Panc1 (cell line): ENCODE measurements at regions not wholly inside any gene's neighbourhood (a gene's known extent, or its start where the extent isn't known, plus 50 kb on each side); places are given as distances from the start of the nearest gene placed in this dataset.

ENCODE experiments used
- ATAC-seq: fragments of 200-7000 bp; cut with Tn5 transposase; 2 replicates; pipeline ENCODE4 v1.9.1; 2020; ENCODE audit warnings: mild to moderate bottlenecking, moderate library complexity
- BruUV-seq: library from RNA; stranded (reverse); fragments of 400-500 nt; replicated peaks from 2 replicates; lab custom pipeline; 2021; lab: Mats Ljungman, UMichigan
- CTCF ChIA-PET: fragments of 300-600 bp; sonication (Branson Sonifier 250); formaldehyde crosslinking; loops from one replicate; lab custom pipeline; 2022; ENCODE audit warnings: antibody characterized with exemption; lab: Charles Lee
- POLR2A ChIA-PET: fragments of 300-600 bp; sonication (Branson Sonifier 250); formaldehyde crosslinking; loops from one replicate; lab custom pipeline; 2022; ENCODE audit warnings: antibody characterized with exemption; lab: Charles Lee
- DNase-seq: peaks from one replicate; pipeline ENCODE4 v3.0.0-alpha.2; 2010; ENCODE audit warnings: low read depth, low spot score
- H3K27ac ChIP-seq: 2 replicates; pipeline ENCODE4 v1.5.1; 2011; ENCODE audit warnings: mild to moderate bottlenecking, low read length, inconsistent platforms
- H3K27me3 ChIP-seq: fragments of 200-500 bp; sonication (Bioruptor generic); 2 replicates; pipeline ENCODE4 v1.6.0; 2014; ENCODE audit warnings: low read length, inconsistent platforms; ENCODE audit not compliant: control insufficient read depth, insufficient read depth
- H3K36me3 ChIP-seq: fragments of 200-500 bp; sonication (Bioruptor generic); 2 replicates; pipeline ENCODE4 v1.5.1; 2014; ENCODE audit warnings: inconsistent platforms, mild to moderate bottlenecking, low read length, moderate library complexity; ENCODE audit not compliant: control insufficient read depth, insufficient read depth
- H3K4me1 ChIP-seq: 2 replicates; pipeline ENCODE4 v1.5.1; 2011; ENCODE audit warnings: inconsistent platforms, mild to moderate bottlenecking, low read length, moderate library complexity; ENCODE audit not compliant: control insufficient read depth, insufficient read depth
- H3K4me3 ChIP-seq, 2 experiments: 2 replicates each; pipeline ENCODE4 v1.5.1; 2011 to 2012; ENCODE audit warnings: low read depth in 2 of 2, low read length in 2 of 2, mild to moderate bottlenecking in 2 of 2, inconsistent platforms in 1 of 2, moderate library complexity in 1 of 2
- H3K9me3 ChIP-seq: fragments of 200-500 bp; sonication (Bioruptor generic); 2 replicates; pipeline ENCODE4 v1.5.1; 2014; ENCODE audit warnings: low read depth, mild to moderate bottlenecking, inconsistent platforms, low read length, moderate library complexity; ENCODE audit not compliant: control insufficient read depth, insufficient read depth
- CTCF ChIP-seq: fragments of 450-650 bp; IDR thresholded peaks from 2 replicates; pipeline ENCODE4 v1.5.1; 2017; ENCODE audit warnings: mild to moderate bottlenecking
- POLR2AphosphoS5 ChIP-seq: IDR thresholded peaks from 2 replicates; pipeline ENCODE4 v1.6.1; 2012; ENCODE audit warnings: mild to moderate bottlenecking, low read depth, low read length, moderate library complexity
- SIN3A ChIP-seq: IDR thresholded peaks from 2 replicates; pipeline ENCODE4 v1.6.1; 2012; ENCODE audit warnings: low read depth, mild to moderate bottlenecking, low read length, moderate library complexity, borderline replicate concordance; ENCODE audit not compliant: insufficient read depth
- TCF7L2 ChIP-seq: IDR thresholded peaks from 2 replicates; pipeline ENCODE4 v1.6.1; 2011; ENCODE audit warnings: mild to moderate bottlenecking, low read depth, low read length, inconsistent platforms
- in situ Hi-C: cut with HindIII; loops from 2 replicates; pipeline ENCODE4 v1.10.0; 2016; ENCODE audit warnings: low sequenced_read_pairs, low pct_unique_long_range_greater_than_20kb
- intact Hi-C: fragments of 100-400 bp; cut with micrococcal nuclease; formaldehyde crosslinking; loops from one replicate; pipeline ENCODE4 v1.10.0; 2022; ENCODE audit not compliant: unreplicated experiment
- TF ChIP-seq, protein P1 (sequence below), 2 experiments: IDR thresholded peaks; 2 replicates each; pipeline ENCODE4 v1.6.1; 2011 to 2012; ENCODE audit warnings: low read depth in 2 of 2, control low read depth in 1 of 2, low read length in 1 of 2, mild to moderate bottlenecking in 1 of 2, moderate library complexity in 1 of 2; ENCODE audit not compliant: insufficient read depth in 1 of 2

DNA sequence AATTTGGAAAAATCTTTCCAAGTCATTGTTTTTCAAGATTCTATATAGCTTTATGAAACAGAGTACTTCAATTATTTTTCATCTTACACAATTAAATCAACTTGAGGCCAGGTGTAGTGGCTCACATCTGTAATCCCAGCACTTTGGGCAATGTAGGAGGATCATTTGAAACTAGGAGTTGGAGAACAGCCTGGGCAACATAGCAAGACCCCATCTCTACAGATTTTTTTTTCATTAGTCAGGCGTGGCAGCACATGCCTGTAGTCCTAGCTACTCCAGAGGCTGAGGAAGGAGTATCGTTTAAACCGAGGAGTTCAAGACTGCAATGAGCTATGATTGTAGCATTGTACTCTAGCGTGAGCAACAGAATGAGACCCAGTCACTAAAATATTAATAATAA, 72.9 kb downstream of the BMP4 start:
- Histone ChIP-seq H3K4me3 (no peak overlapping the region), H3K36me3 (no peaks in the 10 kb centered on the region), H3K27me3 (no peaks in the 10 kb centered on the region), H3K4me1 (no peaks in the 10 kb centered on the region), H3K9me3 (no peaks in the 10 kb centered on the region), H3K27ac (no peak overlapping the region)
- no TSS peak for BruUV-seq
- ChIA-PET CTCF (no interaction called here), POLR2A (no interaction called here)
- intact Hi-C loops, result no loop called here
- no peak for ATAC-seq
- in situ Hi-C loops, result no loop called here
- no peak for DNase-seq
- TF ChIP-seq SIN3A (no peak), CTCF (no peak), POLR2AphosphoS5 (no peak), TCF7L2 (no peak)
- TF ChIP-seq, protein P1, sequence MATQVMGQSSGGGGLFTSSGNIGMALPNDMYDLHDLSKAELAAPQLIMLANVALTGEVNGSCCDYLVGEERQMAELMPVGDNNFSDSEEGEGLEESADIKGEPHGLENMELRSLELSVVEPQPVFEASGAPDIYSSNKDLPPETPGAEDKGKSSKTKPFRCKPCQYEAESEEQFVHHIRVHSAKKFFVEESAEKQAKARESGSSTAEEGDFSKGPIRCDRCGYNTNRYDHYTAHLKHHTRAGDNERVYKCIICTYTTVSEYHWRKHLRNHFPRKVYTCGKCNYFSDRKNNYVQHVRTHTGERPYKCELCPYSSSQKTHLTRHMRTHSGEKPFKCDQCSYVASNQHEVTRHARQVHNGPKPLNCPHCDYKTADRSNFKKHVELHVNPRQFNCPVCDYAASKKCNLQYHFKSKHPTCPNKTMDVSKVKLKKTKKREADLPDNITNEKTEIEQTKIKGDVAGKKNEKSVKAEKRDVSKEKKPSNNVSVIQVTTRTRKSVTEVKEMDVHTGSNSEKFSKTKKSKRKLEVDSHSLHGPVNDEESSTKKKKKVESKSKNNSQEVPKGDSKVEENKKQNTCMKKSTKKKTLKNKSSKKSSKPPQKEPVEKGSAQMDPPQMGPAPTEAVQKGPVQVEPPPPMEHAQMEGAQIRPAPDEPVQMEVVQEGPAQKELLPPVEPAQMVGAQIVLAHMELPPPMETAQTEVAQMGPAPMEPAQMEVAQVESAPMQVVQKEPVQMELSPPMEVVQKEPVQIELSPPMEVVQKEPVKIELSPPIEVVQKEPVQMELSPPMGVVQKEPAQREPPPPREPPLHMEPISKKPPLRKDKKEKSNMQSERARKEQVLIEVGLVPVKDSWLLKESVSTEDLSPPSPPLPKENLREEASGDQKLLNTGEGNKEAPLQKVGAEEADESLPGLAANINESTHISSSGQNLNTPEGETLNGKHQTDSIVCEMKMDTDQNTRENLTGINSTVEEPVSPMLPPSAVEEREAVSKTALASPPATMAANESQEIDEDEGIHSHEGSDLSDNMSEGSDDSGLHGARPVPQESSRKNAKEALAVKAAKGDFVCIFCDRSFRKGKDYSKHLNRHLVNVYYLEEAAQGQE (IDR thresholded peaks at IDR 0.05; ENCODE audit: insufficient read depth in 1 of 2, low read depth in 2 of 2, low read length in 1 of 2), result no peak

DNA sequence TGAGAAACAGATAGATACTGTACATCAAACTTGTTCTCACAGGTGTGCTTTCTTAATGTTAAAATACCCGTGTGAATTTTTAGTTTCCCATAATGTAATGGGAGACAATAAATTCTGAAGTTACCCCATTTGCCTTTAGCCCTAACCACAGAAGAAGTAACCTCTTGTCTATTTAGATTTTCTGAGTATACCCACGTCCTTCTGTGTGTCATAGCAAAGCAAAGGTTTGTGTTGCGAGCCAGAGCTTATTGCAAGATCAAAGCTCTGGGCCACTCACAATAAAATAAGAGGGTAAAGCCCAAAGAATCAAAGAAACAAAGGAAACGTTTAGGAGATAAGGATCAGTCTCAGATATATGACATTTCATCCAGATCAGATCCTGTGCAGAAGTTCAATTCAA, 73.9 kb downstream of the BMP4 start:
- intact Hi-C loops (no loop called here), in situ Hi-C loops (no loop called here)
- DNase-seq, result no peak
- ChIA-PET POLR2A (no interaction called here), CTCF (no interaction called here)
- no peak overlapping the region for H3K4me3 ChIP-seq
- no peaks in the 10 kb centered on the region for H3K9me3 ChIP-seq
- no peak overlapping the region for H3K27ac ChIP-seq
- TF ChIP-seq, protein P1 (IDR thresholded peaks at IDR 0.05; ENCODE audit: insufficient read depth in 1 of 2, low read depth in 2 of 2, low read length in 1 of 2), result no peak
- TF ChIP-seq TCF7L2 (no peak), SIN3A (no peak), CTCF (no peak), POLR2AphosphoS5 (no peak)
- no peak for ATAC-seq
- BruUV-seq, result no TSS peak
- H3K4me1 ChIP-seq, result no peaks in the 10 kb centered on the region
- no peaks in the 10 kb centered on the region for H3K27me3 ChIP-seq
- no peaks in the 10 kb centered on the region for H3K36me3 ChIP-seq
